ENCODE measurements at regions not wholly inside any gene's neighbourhood (a gene's known extent, or its start where the extent isn't known, plus 50 kb on each side); places are given as distances from the start of the nearest gene placed in this dataset.

DNA sequence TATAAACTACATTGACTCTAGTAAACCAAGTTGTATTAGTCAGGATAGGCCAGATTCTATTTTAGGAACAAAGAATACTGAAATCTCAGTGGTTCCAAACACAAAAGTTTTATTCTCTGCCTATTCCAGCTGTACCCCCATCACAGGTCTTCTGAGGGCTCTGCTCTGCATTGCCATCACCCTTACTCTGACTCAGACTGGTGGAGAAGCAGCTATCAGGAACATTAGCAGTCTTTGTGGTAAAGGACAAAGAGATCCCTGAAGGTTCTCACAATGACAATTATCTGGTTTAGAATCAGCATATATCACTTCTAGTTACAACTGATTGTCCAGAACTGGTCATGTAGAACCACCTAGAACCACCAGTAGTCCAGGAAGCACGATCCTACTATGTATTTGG lies 251.1 kb downstream of the GLUD2 start:
- no peak for TF ChIP-seq SIN3A (IDR thresholded peaks at IDR 0.05; ENCODE audit: borderline replicate concordance, insufficient read depth, low read length)
- no peak for TF ChIP-seq FOXP2 (optimal IDR thresholded peaks at IDR 0.05; ENCODE audit: borderline replicate concordance, extremely low read depth, extremely low read length, insufficient read depth)
- no peak for TF ChIP-seq POLR2AphosphoS5 (IDR thresholded peaks at IDR 0.05; ENCODE audit: low read depth, low read length)
- no peak for TF ChIP-seq TAF1 (IDR thresholded peaks at IDR 0.05; ENCODE audit: borderline replicate concordance, insufficient read depth, low read length)
- TF ChIP-seq, protein P1, sequence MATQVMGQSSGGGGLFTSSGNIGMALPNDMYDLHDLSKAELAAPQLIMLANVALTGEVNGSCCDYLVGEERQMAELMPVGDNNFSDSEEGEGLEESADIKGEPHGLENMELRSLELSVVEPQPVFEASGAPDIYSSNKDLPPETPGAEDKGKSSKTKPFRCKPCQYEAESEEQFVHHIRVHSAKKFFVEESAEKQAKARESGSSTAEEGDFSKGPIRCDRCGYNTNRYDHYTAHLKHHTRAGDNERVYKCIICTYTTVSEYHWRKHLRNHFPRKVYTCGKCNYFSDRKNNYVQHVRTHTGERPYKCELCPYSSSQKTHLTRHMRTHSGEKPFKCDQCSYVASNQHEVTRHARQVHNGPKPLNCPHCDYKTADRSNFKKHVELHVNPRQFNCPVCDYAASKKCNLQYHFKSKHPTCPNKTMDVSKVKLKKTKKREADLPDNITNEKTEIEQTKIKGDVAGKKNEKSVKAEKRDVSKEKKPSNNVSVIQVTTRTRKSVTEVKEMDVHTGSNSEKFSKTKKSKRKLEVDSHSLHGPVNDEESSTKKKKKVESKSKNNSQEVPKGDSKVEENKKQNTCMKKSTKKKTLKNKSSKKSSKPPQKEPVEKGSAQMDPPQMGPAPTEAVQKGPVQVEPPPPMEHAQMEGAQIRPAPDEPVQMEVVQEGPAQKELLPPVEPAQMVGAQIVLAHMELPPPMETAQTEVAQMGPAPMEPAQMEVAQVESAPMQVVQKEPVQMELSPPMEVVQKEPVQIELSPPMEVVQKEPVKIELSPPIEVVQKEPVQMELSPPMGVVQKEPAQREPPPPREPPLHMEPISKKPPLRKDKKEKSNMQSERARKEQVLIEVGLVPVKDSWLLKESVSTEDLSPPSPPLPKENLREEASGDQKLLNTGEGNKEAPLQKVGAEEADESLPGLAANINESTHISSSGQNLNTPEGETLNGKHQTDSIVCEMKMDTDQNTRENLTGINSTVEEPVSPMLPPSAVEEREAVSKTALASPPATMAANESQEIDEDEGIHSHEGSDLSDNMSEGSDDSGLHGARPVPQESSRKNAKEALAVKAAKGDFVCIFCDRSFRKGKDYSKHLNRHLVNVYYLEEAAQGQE (IDR thresholded peaks at IDR 0.05; ENCODE audit: insufficient read depth in 1 of 2, low read depth in 2 of 2, low read length in 2 of 2) = no peak

DNA sequence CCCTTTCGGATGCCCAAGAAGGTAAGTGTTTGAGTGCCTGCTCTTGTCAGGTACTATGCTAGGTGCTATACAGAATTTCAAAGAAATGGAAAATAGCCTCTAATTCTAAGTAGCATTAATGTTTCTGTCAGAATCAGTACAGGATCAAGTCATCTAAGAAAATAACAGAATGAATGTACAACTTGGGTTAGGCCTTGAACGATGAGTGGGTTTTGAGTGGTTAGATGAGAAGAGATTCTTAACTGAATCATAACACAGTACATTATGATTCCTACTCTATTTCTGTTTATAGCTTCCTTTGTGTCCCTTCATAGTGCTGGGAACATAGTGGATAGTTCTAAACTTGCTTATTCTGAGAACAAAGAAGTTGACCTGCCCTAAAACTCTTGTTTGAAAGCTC lies 253.9 kb downstream of the GLUD2 start:
- no peak for TF ChIP-seq POLR2AphosphoS5 (IDR thresholded peaks at IDR 0.05; ENCODE audit: low read depth, low read length)
- no peak for TF ChIP-seq SIN3A (IDR thresholded peaks at IDR 0.05; ENCODE audit: borderline replicate concordance, insufficient read depth, low read length)
- TF ChIP-seq TAF1 (IDR thresholded peaks at IDR 0.05; ENCODE audit: borderline replicate concordance, insufficient read depth, low read length) = no peak
- no peak for TF ChIP-seq FOXP2 (optimal IDR thresholded peaks at IDR 0.05; ENCODE audit: borderline replicate concordance, extremely low read depth, extremely low read length, insufficient read depth)
- TF ChIP-seq, protein P1 (IDR thresholded peaks at IDR 0.05; ENCODE audit: insufficient read depth in 1 of 2, low read depth in 2 of 2, low read length in 2 of 2) = no peak

DNA sequence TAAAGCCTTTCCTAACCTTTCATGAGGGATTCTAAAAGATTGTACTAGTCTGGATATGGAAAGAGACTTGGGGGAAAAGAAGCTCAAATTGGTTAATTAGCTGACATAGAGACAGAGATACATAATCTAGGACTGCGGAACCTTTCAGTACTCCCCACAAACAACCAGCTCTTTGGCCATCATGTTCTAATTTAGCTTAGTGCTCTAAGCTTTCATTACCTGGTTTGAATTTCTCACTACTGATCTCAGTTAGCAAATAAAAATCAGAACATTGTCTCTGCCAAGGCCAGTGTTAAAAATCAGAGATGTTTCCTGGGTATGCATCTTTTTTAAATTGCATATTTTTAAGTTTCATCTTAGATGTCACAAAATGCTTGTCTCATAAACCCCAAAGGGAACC lies 254.4 kb downstream of the GLUD2 start:
- no peak for TF ChIP-seq SIN3A (IDR thresholded peaks at IDR 0.05; ENCODE audit: borderline replicate concordance, insufficient read depth, low read length)
- TF ChIP-seq, protein P1 (IDR thresholded peaks at IDR 0.05; ENCODE audit: insufficient read depth in 1 of 2, low read depth in 2 of 2, low read length in 2 of 2) = no peak

DNA sequence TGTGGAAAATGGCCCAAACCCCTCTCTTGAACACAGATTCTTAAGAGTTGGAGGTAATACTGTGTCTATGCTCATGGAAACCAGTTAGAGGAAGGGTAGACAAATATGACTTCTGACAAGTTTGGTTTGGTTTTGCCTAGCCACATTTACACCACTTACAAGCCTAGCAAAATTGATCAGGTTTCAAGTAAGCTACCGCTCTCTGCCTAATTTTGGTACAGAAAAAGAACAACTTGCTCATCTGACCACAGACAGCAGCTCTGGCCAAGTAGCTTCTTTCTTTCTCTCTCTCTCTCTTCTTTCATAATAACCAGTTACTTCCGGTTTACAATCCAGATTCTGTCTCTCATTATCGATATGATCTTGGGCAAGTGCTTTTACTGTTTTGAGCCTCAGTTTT lies 260.0 kb downstream of the GLUD2 start:
- TF ChIP-seq FOXP2 (optimal IDR thresholded peaks at IDR 0.05; ENCODE audit: borderline replicate concordance, extremely low read depth, extremely low read length, insufficient read depth) (no peak), POLR2AphosphoS5 (IDR thresholded peaks at IDR 0.05; ENCODE audit: low read depth, low read length) (no peak), SIN3A (IDR thresholded peaks at IDR 0.05; ENCODE audit: borderline replicate concordance, insufficient read depth, low read length) (no peak), TAF1 (IDR thresholded peaks at IDR 0.05; ENCODE audit: borderline replicate concordance, insufficient read depth, low read length) (no peak)
- TF ChIP-seq, protein P1 (IDR thresholded peaks at IDR 0.05; ENCODE audit: insufficient read depth in 1 of 2, low read depth in 2 of 2, low read length in 2 of 2) = no peak

DNA sequence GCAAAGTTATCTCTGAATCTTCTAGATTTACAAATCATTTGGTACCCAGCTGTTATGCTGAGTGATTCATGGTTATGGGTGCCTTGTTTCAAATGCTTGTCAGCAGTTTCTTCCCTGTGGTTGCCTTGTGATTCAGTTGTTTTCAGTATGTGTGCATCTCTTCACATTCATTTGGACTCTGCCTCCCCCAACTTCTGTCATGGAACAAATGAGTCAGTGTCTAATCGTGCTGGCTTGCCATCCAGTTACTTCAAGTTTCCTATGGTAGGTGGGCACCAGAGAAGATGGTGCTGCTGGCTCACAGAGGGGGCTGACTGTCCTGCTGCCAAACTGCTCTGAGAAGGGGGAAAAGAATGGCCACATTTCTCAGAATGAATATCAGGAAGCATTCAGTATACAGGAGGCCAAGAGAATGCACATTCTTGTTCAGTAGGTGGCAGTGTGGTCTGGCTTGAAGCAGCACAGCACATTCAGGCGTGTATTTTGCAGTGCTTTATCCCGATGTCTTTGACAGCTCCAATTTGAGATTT lies 260.9 kb downstream of the GLUD2 start:
- TF ChIP-seq SIN3A (IDR thresholded peaks at IDR 0.05; ENCODE audit: borderline replicate concordance, insufficient read depth, low read length) (no peak), FOXP2 (optimal IDR thresholded peaks at IDR 0.05; ENCODE audit: borderline replicate concordance, extremely low read depth, extremely low read length, insufficient read depth) (no peak), TAF1 (IDR thresholded peaks at IDR 0.05; ENCODE audit: borderline replicate concordance, insufficient read depth, low read length) (no peak), POLR2AphosphoS5 (IDR thresholded peaks at IDR 0.05; ENCODE audit: low read depth, low read length) (no peak)
- TF ChIP-seq, protein P1 (IDR thresholded peaks at IDR 0.05; ENCODE audit: insufficient read depth in 1 of 2, low read depth in 2 of 2, low read length in 2 of 2) = no peak

Measured in PFSK-1 (cell line).